Skeletal muscle tissue (tissue), 3 donors: ENCODE measurements at regions not wholly inside any gene's neighbourhood (a gene's known extent, or its start where the extent isn't known, plus 50 kb on each side); places are given as distances from the start of the nearest gene placed in this dataset.
"Not testable (repeated sequence)": the region's sequence is repeated elsewhere in the genome, so short reads cannot be mapped to it uniquely, and the experiment has no call there.

Experiments
- H3K27ac ChIP-seq: one replicate; pipeline ENCODE4 v1.7.0; 2013; ENCODE audit warnings: mild to moderate bottlenecking, low read depth, low read length, inconsistent platforms
- H3K27me3 ChIP-seq, 3 donors: one replicate each; pipeline ENCODE4 v1.7.0; 2013; ENCODE audit warnings: low read length in 3 of 3; ENCODE audit not compliant: control insufficient read depth in 3 of 3, insufficient read depth in 3 of 3
- H3K36me3 ChIP-seq, 3 donors: one replicate each; pipeline ENCODE4 v1.7.0; 2013; ENCODE audit warnings: low read length in 3 of 3; ENCODE audit not compliant: control insufficient read depth in 3 of 3, insufficient read depth in 3 of 3
- H3K4me1 ChIP-seq, 3 donors: one replicate each; pipeline ENCODE4 v1.7.0; 2013; ENCODE audit warnings: low read length in 3 of 3, mild to moderate bottlenecking in 3 of 3; ENCODE audit not compliant: control insufficient read depth in 3 of 3, insufficient read depth in 3 of 3
- H3K4me3 ChIP-seq, 3 donors: one replicate each; pipeline ENCODE4 v1.7.0; 2013; ENCODE audit warnings: low read length in 3 of 3
- H3K9ac ChIP-seq, 3 donors: one replicate each; pipeline ENCODE4 v1.7.0; 2013; ENCODE audit warnings: low read length in 3 of 3, mild to moderate bottlenecking in 3 of 3, moderate library complexity in 2 of 3, low read depth in 1 of 3
- H3K9me3 ChIP-seq, 3 donors: one replicate each; pipeline ENCODE4 v1.7.0; 2013; ENCODE audit warnings: low read length in 3 of 3; ENCODE audit not compliant: control insufficient read depth in 3 of 3
- donor health status: Osteomylitis.

DNA sequence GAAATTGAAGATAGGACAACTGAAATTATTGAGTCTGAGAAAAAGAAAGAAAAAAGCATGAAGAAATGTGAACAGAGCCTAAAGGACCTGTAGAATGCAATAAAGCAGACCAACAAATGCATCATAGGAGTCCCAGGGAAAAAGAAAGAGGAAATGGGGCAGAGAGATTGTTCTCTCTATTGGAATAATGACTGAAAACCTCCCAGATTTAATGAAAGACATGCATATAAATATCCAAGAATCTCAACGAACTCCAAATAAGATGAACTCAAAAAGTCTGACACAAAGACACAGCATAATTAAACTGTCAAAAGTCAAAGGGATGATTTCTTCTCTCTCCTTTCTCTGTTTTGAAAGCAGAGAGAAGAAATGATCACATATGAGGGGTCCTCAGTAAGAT is 124.7 kb downstream of the MEX3B start:
- Histone ChIP-seq H3K27ac (no peak overlapping the region), H3K9me3 (peaks cover 0 to 2% (median 2%) of the 10 kb centered on the region in 3 donors), H3K4me1 (no peaks in the 10 kb centered on the region)

DNA sequence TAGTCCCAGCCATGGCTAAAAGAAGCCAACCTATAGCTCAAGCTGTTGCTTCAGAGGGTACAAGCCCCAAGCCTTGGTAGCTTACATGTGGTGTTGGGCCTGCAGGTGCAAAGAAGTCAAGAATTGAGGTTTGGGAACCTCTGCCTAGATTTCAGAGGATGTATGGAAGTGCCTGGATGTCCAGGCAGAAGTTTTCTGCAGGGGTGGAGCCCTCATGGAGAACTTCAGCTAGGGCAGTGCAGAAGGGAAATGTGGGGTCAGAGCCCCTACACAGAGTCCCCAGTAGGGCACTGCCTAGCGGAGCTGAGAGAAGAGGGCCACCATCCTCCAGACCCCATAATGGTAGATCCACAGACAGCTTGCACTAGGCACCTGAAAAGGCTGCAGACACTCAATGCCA is 127.1 kb downstream of the MEX3B start:
- peaks cover 10 to 15% (median 13%) of the 10 kb centered on the region in 3 donors for H3K4me1 ChIP-seq
- not testable (repeated sequence) for H3K9me3 ChIP-seq, H3K4me3 ChIP-seq, H3K27ac ChIP-seq, H3K27me3 ChIP-seq, H3K9ac ChIP-seq, H3K36me3 ChIP-seq

More for the DNA sequence above, 124.7 kb downstream of the MEX3B start:
- Histone ChIP-seq H3K36me3 (no peaks in the 10 kb centered on the region), H3K4me3 (no peak overlapping the region), H3K27me3 (no peaks in the 10 kb centered on the region), H3K9ac (no peak overlapping the region)

DNA sequence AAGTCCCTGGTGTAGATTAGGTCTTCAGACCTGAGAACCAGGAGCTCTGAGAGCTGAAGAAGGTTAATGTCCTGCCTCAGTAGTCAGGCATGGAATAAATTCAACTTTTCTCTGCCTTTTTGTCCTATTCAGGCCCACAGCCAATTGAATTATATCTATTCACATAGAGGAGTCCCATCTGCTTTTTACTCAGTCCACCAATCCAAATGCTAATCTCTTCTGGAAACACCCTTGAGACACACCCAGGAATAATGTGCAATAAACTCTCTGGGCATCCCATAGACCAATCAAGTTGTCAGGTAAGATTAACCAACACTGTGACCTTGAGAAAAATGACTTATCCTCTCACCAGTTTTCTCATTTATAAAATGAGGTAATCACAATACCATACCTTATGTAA is 129.4 kb downstream of the MEX3B start:
- H3K27me3 ChIP-seq: no peaks in the 10 kb centered on the region
- no peak overlapping the region for H3K9ac ChIP-seq
- peaks cover 0 to 2% (median 2%) of the 10 kb centered on the region in 3 donors for H3K9me3 ChIP-seq
- H3K4me3 ChIP-seq: no peak overlapping the region
- H3K4me1 ChIP-seq: peaks cover 10 to 19% (median 13%) of the 10 kb centered on the region in 3 donors
- H3K27ac ChIP-seq: no peak overlapping the region
- H3K36me3 ChIP-seq: no peaks in the 10 kb centered on the region

DNA sequence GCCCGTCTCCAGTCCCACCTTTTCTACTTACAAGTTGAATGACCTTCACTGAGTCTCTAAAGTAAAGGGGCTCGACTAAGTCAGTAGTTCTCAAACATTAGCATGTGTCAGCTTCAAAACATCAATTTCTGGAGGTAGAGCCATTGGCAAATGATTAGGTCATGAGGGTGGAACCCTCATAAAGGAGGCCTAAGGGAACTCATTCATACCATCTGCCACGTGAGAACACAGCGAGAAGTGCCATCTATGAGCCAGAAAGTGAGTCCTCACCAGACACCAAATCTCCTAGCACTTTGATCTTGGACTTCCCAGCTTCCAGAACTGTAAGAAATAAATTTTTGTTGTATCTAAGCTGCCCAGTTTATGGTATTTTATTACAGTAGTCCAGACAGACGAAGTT is 129.8 kb downstream of the MEX3B start:
- Histone ChIP-seq H3K27ac (no peak overlapping the region), H3K9ac (no peak overlapping the region), H3K4me3 (no peak overlapping the region), H3K27me3 (no peaks in the 10 kb centered on the region), H3K9me3 (peaks cover 0 to 2% (median 0%) of the 10 kb centered on the region in 3 donors), H3K36me3 (no peaks in the 10 kb centered on the region), H3K4me1 (peaks cover 10 to 24% (median 17%) of the 10 kb centered on the region in 3 donors)

DNA sequence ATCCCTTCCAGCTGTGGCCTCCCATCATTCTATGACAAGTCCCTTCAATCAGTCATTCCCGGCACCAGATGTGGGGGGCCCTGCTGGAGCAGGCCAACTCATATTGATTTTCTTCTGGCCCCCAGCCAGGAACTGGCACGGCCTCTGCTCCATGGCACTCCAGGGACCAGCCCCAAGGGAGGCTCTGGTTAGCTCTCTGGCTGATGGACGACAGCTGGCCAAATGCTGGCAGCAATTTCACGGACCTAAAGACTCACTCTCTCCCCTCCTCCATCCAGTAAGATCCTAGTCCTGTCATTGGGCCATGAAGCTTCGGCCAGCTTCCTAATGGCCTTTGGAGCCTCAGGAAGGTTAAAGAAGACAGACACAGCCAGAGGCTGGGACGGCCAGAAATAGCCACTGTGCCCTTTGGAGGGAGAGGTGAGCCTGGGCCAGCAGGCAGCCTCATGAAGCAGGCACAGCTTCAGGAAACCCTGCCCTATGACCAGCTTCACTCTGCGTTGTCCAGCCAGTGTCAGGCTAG is 131.0 kb downstream of the MEX3B start:
- peaks cover 0 to 2% (median 0%) of the 10 kb centered on the region in 3 donors for H3K9me3 ChIP-seq
- no peaks in the 10 kb centered on the region for H3K27me3 ChIP-seq
- H3K4me3 ChIP-seq: no peak overlapping the region
- no peak overlapping the region for H3K9ac ChIP-seq
- H3K36me3 ChIP-seq: no peaks in the 10 kb centered on the region
- peaks cover 10 to 26% (median 17%) of the 10 kb centered on the region in 3 donors for H3K4me1 ChIP-seq
- H3K27ac ChIP-seq: no peak overlapping the region

DNA sequence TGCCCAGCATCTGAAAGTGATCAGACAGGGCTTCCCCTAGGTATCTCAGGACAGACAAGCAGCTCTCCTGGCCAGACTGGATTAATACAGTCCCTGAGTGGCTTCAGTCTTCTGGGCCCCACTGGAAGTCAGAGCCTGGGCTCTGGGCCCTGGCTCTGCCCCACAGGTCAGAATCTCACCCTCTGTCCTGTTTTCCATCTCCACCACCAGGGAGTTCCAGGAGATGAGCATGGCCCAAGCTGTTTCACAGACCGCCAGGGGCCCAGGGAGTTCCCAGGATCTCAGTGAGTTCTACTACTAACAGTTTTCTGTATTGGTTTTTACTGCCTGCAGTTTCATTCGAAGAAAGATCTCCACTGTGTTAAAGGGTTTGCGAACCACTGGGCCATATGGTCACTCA is 131.5 kb downstream of the MEX3B start:
- Histone ChIP-seq H3K27ac (no peak overlapping the region), H3K9ac (no peak overlapping the region), H3K4me1 (peaks cover 10 to 26% (median 17%) of the 10 kb centered on the region in 3 donors), H3K4me3 (no peak overlapping the region), H3K9me3 (peaks cover 0 to 2% (median 0%) of the 10 kb centered on the region in 3 donors), H3K27me3 (no peaks in the 10 kb centered on the region), H3K36me3 (no peaks in the 10 kb centered on the region)

DNA sequence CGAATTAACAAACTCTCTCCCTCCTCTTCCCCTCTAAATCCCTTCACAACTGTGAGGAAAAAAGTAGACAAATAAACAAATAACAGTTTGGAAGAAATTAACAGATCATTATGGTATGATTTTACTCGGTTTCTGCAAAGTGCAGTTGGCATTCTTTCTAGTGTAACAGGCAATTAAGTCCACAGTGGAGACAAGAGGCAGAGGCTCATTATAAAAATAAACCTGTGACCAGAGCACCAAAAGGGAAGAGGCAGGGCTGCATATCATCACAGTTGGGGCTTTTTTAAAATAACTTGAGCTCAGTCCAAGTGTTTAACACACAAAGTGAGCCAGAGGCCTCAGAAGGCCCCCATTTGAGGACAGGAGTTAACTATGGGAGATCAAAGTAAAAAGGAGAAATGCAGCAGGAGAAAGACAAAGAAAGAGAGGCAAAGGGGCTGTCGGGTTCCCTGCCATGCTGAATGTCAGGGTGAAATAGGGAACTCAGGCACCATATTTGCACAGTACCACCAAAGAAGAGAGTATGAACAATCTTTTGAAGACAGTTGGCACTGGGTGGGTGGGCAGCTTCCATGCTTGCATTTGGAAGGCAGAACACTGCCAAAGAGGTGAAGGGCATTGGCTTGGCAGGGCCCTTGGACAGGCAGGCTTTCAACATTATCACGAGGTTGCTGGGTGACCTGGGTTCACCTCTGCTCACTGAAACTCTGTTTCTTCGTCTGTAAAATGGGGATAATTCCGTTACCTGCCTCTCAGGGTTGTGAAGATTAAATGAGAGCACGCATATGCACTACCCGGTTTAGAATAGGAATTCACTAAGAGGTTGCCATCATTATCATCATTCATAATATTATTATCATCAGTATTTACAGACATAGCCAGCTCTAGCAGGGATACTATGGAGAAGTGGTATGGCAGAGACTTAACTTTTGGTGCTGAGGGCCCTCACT is 134.5 kb downstream of the MEX3B start:
- H3K36me3 ChIP-seq: no peaks in the 10 kb centered on the region
- H3K4me3 ChIP-seq: no peak overlapping the region
- H3K27me3 ChIP-seq: no peaks in the 10 kb centered on the region
- peaks cover 10 to 26% (median 17%) of the 10 kb centered on the region in 3 donors for H3K4me1 ChIP-seq
- no peak overlapping the region for H3K27ac ChIP-seq
- H3K9me3 ChIP-seq: no peaks in the 10 kb centered on the region
- H3K9ac ChIP-seq: no peak overlapping the region

DNA sequence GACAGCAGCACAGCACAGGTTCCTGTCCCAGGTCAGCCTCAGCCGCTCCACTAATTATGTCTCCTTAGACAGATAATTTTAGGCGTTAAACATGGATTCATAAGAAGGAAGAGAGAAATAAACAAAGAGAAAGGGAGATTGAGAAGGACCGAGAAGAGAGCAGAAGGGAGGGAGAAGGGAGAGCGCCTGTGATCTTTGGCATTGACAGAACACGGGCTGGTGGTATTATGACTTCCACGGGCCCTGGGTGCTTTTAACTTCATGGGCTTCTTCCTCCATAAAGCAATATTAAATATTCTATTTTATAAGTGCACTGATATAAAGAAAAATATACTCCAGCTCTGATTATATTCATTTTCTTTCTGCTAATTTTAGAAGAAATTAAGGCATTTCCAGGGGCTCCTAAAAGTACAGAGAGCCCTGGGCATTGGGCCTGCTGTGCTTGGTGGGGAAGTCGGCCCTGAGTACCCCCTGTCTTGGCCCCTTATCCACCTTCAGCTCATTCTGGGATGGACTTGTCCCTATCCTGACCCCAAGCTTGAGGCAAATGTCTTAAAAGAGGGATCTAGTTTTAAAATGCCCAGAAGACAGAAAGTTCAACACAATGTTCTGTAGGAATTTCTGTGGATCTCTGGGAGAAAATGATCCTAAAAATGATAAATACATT is 135.3 kb downstream of the MEX3B start:
- no peaks in the 10 kb centered on the region for H3K36me3 ChIP-seq
- H3K9ac ChIP-seq: no peak overlapping the region
- no peak overlapping the region for H3K4me3 ChIP-seq
- H3K27me3 ChIP-seq: no peaks in the 10 kb centered on the region
- no peaks in the 10 kb centered on the region for H3K9me3 ChIP-seq
- peaks cover 10 to 26% (median 17%) of the 10 kb centered on the region in 3 donors for H3K4me1 ChIP-seq
- no peak overlapping the region for H3K27ac ChIP-seq

DNA sequence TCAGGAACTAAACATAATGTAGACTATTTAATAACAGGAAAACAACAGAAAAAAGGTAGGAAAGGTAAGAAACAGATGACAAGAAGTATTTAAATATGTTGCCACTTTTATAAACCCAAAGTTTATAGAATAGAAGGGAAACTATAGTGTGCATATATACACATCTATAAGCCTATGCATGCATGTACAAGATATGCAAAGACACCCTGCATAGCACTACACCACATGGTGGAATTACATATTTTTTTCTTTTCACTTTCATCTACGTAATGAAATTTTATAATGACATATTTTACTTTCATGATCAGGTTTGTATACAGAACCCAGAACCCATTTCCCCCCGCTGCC is 136.8 kb downstream of the MEX3B start:
- peaks cover 0 to 14% (median 5%) of the 10 kb centered on the region in 3 donors for H3K4me1 ChIP-seq
- H3K27me3 ChIP-seq: no peaks in the 10 kb centered on the region
- H3K4me3 ChIP-seq: no peak overlapping the region
- H3K9ac ChIP-seq: no peak overlapping the region
- no peaks in the 10 kb centered on the region for H3K9me3 ChIP-seq
- H3K27ac ChIP-seq: no peak overlapping the region
- H3K36me3 ChIP-seq: no peaks in the 10 kb centered on the region

DNA sequence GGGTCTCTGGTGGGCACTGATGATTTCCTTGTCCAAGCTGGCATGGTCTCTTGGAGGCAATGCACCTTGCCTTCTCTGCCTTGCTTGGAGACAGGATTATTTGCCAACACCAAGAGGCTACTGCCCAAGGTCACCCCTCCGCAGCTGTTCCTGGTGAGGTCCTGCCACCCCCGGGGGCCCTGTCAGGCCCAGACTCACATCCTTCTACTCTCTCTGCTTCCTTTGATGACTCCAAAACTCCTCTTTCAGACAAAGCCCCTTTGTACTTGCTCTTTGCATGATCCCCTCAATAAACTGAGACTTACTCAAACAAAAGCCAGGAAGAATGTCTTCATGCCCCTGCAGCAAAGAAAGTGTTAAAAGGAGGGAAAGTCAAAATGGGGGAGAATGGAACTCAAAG is 137.7 kb downstream of the MEX3B start:
- Histone ChIP-seq H3K27ac (no peak overlapping the region), H3K9me3 (no peaks in the 10 kb centered on the region), H3K36me3 (no peaks in the 10 kb centered on the region), H3K4me3 (no peak overlapping the region), H3K4me1 (peaks cover 0 to 11% (median 3%) of the 10 kb centered on the region in 3 donors), H3K9ac (no peak overlapping the region), H3K27me3 (no peaks in the 10 kb centered on the region)
